Ovary (tissue), 7 donors: ENCODE measurements at regions not wholly inside any gene's neighbourhood (a gene's known extent, or its start where the extent isn't known, plus 50 kb on each side); places are given as distances from the start of the nearest gene placed in this dataset.

ENCODE experiments used
- DNase-seq, 5 donors: peaks; one replicate each; pipeline ENCODE4 v3.0.0-alpha.2; 2019 to 2020
- H3K27ac ChIP-seq, 2 donors: fragments of 200-600 bp; one replicate each; pipeline versions ENCODE4 v1.5.1 to v1.8.0; 2019 to 2022
- H3K27me3 ChIP-seq: fragments of 200-600 bp; one replicate; pipeline ENCODE4 v1.8.0; 2022
- H3K36me3 ChIP-seq: fragments of 200-600 bp; sonication (generic); one replicate; pipeline ENCODE4 v1.5.1; 2019
- H3K4me1 ChIP-seq: one replicate; pipeline ENCODE4 v1.8.1; 2013; ENCODE audit warnings: mild to moderate bottlenecking, moderate library complexity; ENCODE audit not compliant: insufficient read depth
- H3K4me3 ChIP-seq: fragments of 200-600 bp; sonication (generic); one replicate; pipeline ENCODE4 v1.5.1; 2017
- H3K9me3 ChIP-seq, 2 donors: fragments of 200-600 bp in 1 of 2; sonication (generic) in 1 of 2; one replicate each; pipeline versions ENCODE4 v1.5.1 to v1.8.1; 2013 to 2019; ENCODE audit warnings: mild to moderate bottlenecking in 1 of 2, moderate library complexity in 1 of 2
- CTCF ChIP-seq, 3 donors: fragments of 450-650 bp in 2 of 3; fragments of 200-600 bp in 1 of 3; IDR thresholded peaks; one replicate each; pipeline versions ENCODE4 v1.5.1 to v1.8.0; 2016 to 2022; ENCODE audit warnings: antibody characterized with exemption in 3 of 3, mild to moderate bottlenecking in 1 of 3
- EP300 ChIP-seq: sonication (generic); formaldehyde crosslinking; IDR thresholded peaks from one replicate; pipeline ENCODE4 v1.6.1; 2017; ENCODE audit warnings: antibody characterized with exemption
- POLR2A ChIP-seq: fragments of 450-650 bp; IDR thresholded peaks from one replicate; pipeline ENCODE4 v1.6.1; 2017; ENCODE audit warnings: antibody characterized with exemption, mild to moderate bottlenecking, moderate library complexity
- WGBS, 3 donors: extraction: QIAGEN DNeasy Blood & Tissue Kit in 1 of 3; methylation state at CpG; one replicate each; pipeline versions ENCODE4 v1.1.5 to v1.1.7; 2013 to 2017; 5-methylcytosine and 5-hydroxymethylcytosine counted together
- intact Hi-C, 4 donors: fragments of 100-400 bp; cut with DNase I; formaldehyde crosslinking; loops; one replicate each; pipeline versions ENCODE4 v1.11.0 to v1.15.1; 2022 to 2023
- donor health status: DM: no; HTN: no; CAD: no; lungs with moderate emphysema.
- donor health status: DM: no; HTN: no; CAD: no.
- donor health status: Bipolar disorder and iron deficiency.
- donor health status: DM: no; HTN: no; CAD: no.
- donor health status: DM: yes; HTN: yes; CAD: no.

- intact Hi-C loops, result no loop called here
- Histone ChIP-seq H3K27me3 (no peaks in the 10 kb centered on the region), H3K27ac (no peak overlapping the region), H3K9me3 (no peaks in the 10 kb centered on the region), H3K36me3 (no peaks in the 10 kb centered on the region), H3K4me1 (no peaks in the 10 kb centered on the region), H3K4me3 (no peak overlapping the region)
- peak in 1 of 5 donors; percentile 2 for DNase-seq
- WGBS, 3 donors, result 83 to 91% (median 86%) methylated on average over 9 of the region's 9 CpGs
- TF ChIP-seq CTCF (IDR thresholded peaks at IDR 0.05) (no peak), EP300 (no peak), POLR2A (no peak)
These were observed 266.3 kb downstream of the XXYLT1 start for GRCh38 chr3:195004512-195005250.

GRCh38 chr3:195005251-195005620, 265.7 kb downstream of the XXYLT1 start:
- H3K4me1 ChIP-seq, result no peaks in the 10 kb centered on the region
- peak in 1 of 5 donors; percentile 4 for DNase-seq
- TF ChIP-seq POLR2A, result no peak
- TF ChIP-seq CTCF (IDR thresholded peaks at IDR 0.05), result no peak
- H3K36me3 ChIP-seq, result no peaks in the 10 kb centered on the region
- no peak overlapping the region for H3K4me3 ChIP-seq
- H3K27ac ChIP-seq, result no peak overlapping the region
- whole genome bisulfite sequencing, 3 donors, result 71 to 82% (median 73%) methylated on average over 7 of the region's 7 CpGs
- no peaks in the 10 kb centered on the region for H3K9me3 ChIP-seq
- H3K27me3 ChIP-seq, result no peaks in the 10 kb centered on the region
- intact Hi-C loops, result no loop called here

- Histone ChIP-seq H3K4me3 (no peak overlapping the region), H3K27ac (no peak overlapping the region), H3K36me3 (no peaks in the 10 kb centered on the region), H3K9me3 (no peaks in the 10 kb centered on the region), H3K4me1 (no peaks in the 10 kb centered on the region), H3K27me3 (no peaks in the 10 kb centered on the region)
- intact Hi-C loops, result no loop called here
- no peak for TF ChIP-seq CTCF (IDR thresholded peaks at IDR 0.05)
- TF ChIP-seq EP300, result no peak
- no peak for TF ChIP-seq POLR2A
- peak in 1 of 5 donors; percentile 0 for DNase-seq
- 82 to 89% (median 85%) methylated on average over 18 of the region's 18 CpGs for WGBS, 3 donors
These were observed 265.0 kb downstream of the XXYLT1 start for GRCh38 chr3:195005759-195006510.

- Histone ChIP-seq H3K27ac (no peak overlapping the region), H3K27me3 (no peaks in the 10 kb centered on the region), H3K36me3 (no peaks in the 10 kb centered on the region), H3K9me3 (no peaks in the 10 kb centered on the region), H3K4me1 (no peaks in the 10 kb centered on the region), H3K4me3 (no peak overlapping the region)
- intact Hi-C loops, result no loop called here
- no peak for DNase-seq
- TF ChIP-seq EP300 (no peak), CTCF (IDR thresholded peaks at IDR 0.05) (no peak), POLR2A (no peak)
- WGBS, 3 donors, result 82 to 88% (median 83%) methylated on average over 5 of the region's 5 CpGs
These were observed 263.8 kb downstream of the XXYLT1 start for GRCh38 chr3:195007151-195007550.
